Fibroblast of peridontal ligament (primary cell): ENCODE measurements at regions not wholly inside any gene's neighbourhood (a gene's known extent, or its start where the extent isn't known, plus 50 kb on each side); places are given as distances from the start of the nearest gene placed in this dataset.
"Not testable (repeated sequence)": the region's sequence is repeated elsewhere in the genome, so short reads cannot be mapped to it uniquely, and the experiment has no call there.

Experiments
- DNase-seq: peaks from one replicate; pipeline ENCODE4 v3.0.0-alpha.2; 2010; ENCODE audit errors: extremely low read depth

- not testable (repeated sequence) for DNase-seq
Measured at GRCh38 chr20:30164389-30164788, 1093.1 kb upstream of the DEFB115 start.

- no peak for DNase-seq
Measured at GRCh38 chr20:30167540-30167939, 1089.9 kb upstream of the DEFB115 start.

GRCh38 chr20:30168025-30168799 is 1089.3 kb upstream of the DEFB115 start:
- DNase-seq: no peak

- no peak for DNase-seq
Measured at GRCh38 chr20:30168800-30169138, 1088.7 kb upstream of the DEFB115 start.

GRCh38 chr20:30175681-30176080 is 1081.8 kb upstream of the DEFB115 start:
- DNase-seq: no peak

- DNase-seq: not testable (repeated sequence)
Measured at GRCh38 chr20:30183124-30183523, 1074.3 kb upstream of the DEFB115 start.

- not testable (repeated sequence) for DNase-seq
Measured at GRCh38 chr20:30191785-30192184, 1065.7 kb upstream of the DEFB115 start.

- not testable (repeated sequence) for DNase-seq
Measured at GRCh38 chr20:30234477-30234876, 1023.0 kb upstream of the DEFB115 start.

GRCh38 chr20:30275073-30275472 is 982.4 kb upstream of the DEFB115 start:
- not testable (repeated sequence) for DNase-seq

GRCh38 chr20:30281584-30282197 is 975.8 kb upstream of the DEFB115 start:
- DNase-seq: no peak

- DNase-seq: peak; percentile 55
Measured at GRCh38 chr20:30283476-30284280, 973.8 kb upstream of the DEFB115 start.

- no peak for DNase-seq
Measured at GRCh38 chr20:30284281-30284905, 973.1 kb upstream of the DEFB115 start.

GRCh38 chr20:30285677-30286076 is 971.8 kb upstream of the DEFB115 start:
- no peak for DNase-seq

- no peak for DNase-seq
Measured at GRCh38 chr20:30286157-30286556, 971.3 kb upstream of the DEFB115 start.

- DNase-seq: not testable (repeated sequence)
Measured at GRCh38 chr20:30287459-30287858, 970.0 kb upstream of the DEFB115 start.

GRCh38 chr20:30288346-30288745 is 969.1 kb upstream of the DEFB115 start:
- DNase-seq: peak; percentile 35

- DNase-seq: peak; percentile 10
Measured at GRCh38 chr20:30289049-30289448, 968.4 kb upstream of the DEFB115 start.

GRCh38 chr20:30289711-30290141 is 967.7 kb upstream of the DEFB115 start:
- DNase-seq: not testable (repeated sequence)

- DNase-seq: peak; percentile 10
Measured at GRCh38 chr20:30290361-30291063, 967.0 kb upstream of the DEFB115 start.

GRCh38 chr20:30291064-30291379 is 966.4 kb upstream of the DEFB115 start:
- not testable (repeated sequence) for DNase-seq

GRCh38 chr20:30291686-30292085 is 965.8 kb upstream of the DEFB115 start:
- not testable (repeated sequence) for DNase-seq
